CD4-positive, alpha-beta T cell treated with Interleukin-10 for 1 hour (primary cell): ENCODE measurements at regions not wholly inside any gene's neighbourhood (a gene's known extent, or its start where the extent isn't known, plus 50 kb on each side); places are given as distances from the start of the nearest gene placed in this dataset.
"Not testable (repeated sequence)": the region's sequence is repeated elsewhere in the genome, so short reads cannot be mapped to it uniquely, and the experiment has no call there.

Experiments used
- DNase-seq: peaks from one replicate; pipeline ENCODE4 v3.0.0-alpha.2; 2020

DNA sequence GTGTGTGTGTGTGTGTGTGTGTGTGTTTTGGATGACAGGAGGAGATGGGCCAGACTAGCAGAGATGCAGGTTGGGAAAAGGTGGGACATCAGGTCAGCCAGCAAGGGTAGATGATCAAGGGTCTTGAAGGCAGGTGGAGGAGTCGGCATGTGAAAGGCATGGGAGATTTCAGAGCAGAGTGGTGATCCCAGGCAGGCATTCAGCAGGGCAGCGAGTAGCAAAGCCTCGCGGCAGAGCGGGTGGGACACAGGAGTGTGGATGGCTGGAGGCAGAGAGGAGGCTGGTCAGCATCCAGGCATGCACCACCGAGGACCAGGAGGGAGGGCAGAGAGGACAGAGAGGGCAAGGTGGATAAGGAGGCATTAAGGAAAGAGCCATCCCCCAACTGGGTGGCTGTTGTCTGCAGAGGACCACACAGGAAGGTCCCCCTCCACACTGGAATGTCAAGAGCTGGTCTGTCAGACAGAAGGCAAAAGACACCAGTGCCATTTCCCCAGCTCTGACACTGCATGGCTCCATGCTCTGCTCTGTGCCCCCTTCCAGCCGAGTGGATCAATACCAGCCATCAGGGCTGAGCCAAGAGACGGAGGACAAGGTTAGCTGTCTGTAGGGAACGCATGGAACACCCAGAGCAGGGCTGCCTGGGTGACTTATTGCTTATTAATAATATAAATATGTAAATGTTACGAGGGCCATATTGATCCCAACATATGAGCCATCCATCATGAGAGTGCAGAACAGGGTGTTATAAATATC is 74.8 kb upstream of the RPL38 start:
- DNase-seq: no peak

DNA sequence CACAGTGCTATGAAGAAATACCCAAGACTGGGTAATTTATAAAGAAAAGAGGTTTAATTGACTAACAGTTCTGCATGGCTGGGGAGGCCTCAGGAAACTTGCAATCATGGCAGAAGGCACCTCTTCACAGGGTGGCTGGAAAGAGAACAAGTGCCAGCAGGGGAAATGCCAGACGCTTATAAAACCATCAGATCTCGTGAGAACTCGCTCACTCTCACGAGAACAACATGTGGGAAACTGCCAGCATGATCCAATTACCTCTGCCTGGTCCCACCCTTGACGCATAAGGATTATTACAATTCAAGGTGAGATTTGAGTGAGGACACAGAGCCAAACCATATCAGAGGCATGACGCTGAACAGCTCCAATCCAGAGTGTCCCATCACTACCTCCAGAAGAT is 73.7 kb upstream of the RPL38 start:
- DNase-seq: not testable (repeated sequence)

DNA sequence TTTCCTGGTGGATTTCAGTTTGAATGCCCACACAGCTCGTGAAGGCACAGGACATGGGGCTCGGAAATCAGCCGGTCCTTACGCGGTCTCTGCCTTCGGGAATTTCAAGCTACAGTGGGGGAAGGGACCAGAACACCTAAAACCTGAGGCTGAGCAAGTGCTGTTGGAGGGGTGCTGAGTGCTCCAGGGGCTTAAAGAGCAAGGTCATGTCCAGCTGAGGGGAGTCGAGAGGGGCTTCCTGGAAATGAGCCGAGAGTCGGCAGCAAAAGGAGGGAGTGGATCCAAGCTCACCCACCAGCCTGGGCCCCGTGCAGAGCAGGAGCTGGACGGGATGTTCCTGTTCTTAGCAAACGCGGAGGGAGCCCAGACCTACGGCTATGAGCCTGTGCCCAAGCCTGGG is 73.2 kb upstream of the RPL38 start:
- DNase-seq: no peak

DNA sequence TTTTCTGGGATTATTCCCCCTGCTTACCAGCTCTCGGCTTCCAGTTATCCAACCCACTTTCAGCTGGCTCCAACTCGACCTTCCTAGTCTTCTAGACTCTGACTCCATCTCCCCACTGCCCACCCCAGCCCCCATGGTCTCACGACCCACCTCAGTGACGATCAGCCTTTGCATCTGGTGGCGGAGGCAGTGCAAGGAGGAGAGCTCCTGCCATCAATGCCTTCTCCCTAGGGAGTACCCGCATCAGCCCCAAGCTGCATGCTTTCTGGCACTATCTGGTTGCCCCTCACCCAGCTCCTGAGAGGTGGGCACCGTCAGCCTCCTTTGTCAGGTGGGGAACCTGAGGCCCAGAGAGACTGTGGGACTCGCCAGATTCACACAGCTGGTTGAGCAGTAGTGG is 72.6 kb upstream of the RPL38 start:
- no peak for DNase-seq

- DNase-seq: no peak
These were observed 71.1 kb upstream of the RPL38 start for GRCh38 chr17:74132354-74132753.

DNA sequence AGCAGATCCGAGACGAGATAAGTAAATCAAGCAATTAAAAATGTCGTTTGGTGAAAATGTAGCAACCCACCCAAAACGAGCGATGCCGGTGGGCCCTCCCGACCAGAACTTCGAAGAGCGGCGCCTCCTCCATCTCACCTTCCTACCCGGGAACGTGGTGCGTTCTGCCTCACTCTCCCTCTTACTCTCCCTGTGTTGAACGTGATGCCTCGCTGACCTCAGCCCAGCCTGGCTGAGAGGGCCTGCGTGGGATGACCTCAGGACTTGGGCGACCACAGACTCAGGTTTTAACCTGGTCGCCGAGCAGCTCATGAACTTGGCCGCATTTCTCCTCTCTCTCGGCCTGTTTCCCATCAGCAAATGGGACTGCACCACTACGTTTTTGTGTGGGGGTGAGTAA is 69.7 kb upstream of the RPL38 start:
- no peak for DNase-seq

DNA sequence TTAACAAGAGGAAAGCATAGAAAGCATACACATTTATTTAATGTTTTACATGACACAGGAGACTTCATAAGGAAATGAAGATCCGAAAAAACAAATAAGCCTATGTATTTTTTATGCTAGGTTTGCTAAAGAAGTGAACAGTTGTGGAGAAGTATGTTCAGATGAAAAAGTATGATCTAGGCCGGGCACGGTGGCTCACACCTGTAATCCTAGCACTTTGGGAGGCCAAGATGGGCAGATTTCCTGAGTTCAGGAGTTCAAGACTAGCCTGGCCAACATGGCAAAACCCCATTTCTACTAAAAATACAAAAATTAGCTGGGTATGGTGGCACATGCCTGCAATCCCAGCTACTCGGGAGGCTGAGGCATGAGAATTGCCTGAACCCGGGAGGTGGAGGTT is 69.2 kb upstream of the RPL38 start:
- DNase-seq: not testable (repeated sequence)

GRCh38 chr17:74134991-74135390 is 68.5 kb upstream of the RPL38 start:
- no peak for DNase-seq

GRCh38 chr17:74135391-74136167 is 67.9 kb upstream of the RPL38 start:
- no peak for DNase-seq

DNA sequence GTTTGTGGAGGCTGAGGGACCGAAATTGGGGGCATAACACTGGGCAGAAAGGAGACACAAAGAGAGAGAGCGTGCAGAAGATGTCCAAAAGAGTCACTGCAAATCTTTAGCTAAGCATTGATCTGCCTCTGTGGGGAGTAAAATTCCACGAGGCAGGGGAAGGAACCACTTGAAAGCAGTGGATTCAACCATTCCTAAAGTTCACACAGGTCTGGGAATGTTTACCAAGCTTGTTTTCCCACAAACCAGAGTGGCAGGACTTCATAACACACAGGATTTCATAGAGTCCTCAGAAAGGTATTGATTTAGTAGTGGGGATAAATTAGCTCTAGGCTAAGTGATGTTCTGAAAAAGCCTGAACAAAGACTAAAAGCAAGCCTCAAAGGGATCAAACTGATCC is 66.1 kb upstream of the RPL38 start:
- DNase-seq: no peak

DNA sequence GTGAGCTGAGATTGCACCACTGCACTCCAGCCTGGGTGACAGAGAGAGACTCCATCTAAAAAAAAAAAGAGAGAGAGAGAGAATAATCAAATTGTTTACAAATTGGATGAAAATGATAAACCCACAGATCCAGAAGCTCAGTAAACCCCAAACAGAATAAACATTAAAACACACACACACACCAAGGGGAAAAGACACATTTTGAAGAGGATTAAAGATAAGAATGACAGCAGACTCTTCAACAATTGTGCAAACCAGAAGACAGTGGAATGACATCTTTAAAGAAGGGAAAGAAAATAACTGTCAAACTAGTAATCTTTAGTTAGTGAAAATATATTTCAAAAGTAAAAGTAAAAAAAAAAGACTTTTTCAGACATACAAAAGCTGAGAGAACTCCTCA is 64.4 kb upstream of the RPL38 start:
- DNase-seq: no peak

- DNase-seq: no peak
These were observed 63.2 kb upstream of the RPL38 start for GRCh38 chr17:74140282-74140681.

DNA sequence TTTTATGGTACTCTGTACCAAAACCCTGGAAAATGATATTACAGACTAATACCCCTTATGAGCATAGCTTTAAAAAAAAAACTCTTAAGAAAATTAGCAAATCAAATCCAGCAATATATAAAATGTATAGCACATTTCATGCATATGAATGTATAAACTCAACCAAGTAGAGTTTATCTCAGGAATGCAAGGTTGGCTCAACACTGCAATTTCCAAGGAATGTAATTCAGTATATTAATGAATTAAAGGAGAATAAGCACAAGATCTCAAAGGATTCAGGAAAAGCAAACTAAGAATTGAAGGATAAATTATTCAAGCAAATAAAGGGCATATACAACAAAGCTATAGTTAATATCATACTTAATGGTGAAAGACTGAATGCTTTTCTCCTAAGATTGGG is 61.9 kb upstream of the RPL38 start:
- DNase-seq: no peak

GRCh38 chr17:74143318-74143717 is 60.2 kb upstream of the RPL38 start:
- DNase-seq: not testable (repeated sequence)

DNA sequence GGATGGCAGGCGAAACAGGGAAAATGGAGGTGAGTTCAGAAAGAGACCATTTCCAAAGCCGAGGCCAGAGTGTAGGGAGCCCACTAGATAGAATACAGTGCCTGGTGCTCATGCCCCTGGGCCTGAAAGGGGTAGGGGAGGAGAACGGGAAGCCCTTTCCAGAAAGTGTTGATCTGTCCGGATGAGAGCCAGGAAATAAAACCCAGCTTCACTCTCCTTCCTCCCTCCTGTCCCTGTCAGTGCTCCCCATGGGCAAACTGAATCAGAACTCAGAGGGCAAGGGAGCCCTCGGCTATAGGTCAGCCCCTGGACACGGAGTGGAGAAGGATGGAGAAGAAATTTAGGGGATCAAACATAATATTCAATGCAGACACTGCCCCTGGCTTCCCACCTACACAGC is 57.7 kb upstream of the RPL38 start:
- no peak for DNase-seq

DNA sequence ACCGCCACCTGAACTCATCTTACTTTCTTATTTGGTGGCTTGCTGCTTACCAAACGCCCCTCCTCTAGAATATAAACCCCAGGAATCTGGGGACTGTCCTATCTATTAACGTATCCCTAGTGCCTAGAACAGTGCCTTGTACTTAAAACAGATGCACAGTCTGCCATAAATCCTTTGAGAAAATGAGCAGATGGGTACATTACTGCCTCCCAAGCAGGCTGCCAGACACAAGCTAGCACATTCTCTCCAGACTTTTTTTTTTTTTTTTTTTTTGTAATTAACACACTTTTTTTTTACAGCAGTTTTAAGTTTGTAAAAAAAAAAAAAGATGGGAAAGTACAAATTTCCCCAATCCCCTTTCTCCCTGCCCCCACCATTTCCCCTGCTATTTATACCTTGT is 57.3 kb upstream of the RPL38 start:
- DNase-seq: no peak

DNA sequence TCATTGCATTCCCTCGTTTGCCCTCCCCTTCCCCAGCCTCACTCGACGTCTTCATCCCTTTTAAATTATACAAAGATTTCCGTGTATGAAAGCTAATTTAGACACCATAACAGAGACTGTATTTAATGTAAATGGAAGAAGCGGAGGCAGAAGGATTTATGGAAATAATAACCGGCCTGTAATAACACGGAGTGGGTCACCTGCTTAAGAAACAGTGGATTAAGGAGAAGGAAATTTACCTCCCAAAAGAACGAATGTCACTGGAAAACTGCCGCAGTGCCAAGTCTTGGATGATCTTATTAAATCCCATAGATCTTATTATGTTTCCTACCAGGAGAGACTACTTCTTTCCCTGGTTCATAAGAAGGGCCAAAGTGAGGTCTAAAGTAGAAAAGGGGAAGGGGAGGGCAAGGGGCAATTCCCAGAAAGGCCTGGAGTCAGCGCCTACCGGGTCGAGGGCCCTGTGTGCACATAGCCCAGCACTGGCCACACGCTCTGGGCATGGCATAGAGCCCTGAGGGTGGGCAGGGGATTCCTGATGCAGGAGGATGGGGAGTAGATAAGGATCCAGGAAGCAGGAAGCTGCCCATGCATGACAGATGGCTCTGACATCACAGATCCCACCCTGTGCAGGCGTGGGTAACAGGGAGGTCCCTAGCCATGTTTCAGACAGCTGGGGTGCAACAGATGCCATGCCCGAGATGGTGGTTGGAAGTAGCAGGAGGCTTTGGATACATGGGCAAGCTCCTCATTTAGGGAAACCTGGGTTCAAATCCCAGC is 56.2 kb upstream of the RPL38 start:
- no peak for DNase-seq

DNA sequence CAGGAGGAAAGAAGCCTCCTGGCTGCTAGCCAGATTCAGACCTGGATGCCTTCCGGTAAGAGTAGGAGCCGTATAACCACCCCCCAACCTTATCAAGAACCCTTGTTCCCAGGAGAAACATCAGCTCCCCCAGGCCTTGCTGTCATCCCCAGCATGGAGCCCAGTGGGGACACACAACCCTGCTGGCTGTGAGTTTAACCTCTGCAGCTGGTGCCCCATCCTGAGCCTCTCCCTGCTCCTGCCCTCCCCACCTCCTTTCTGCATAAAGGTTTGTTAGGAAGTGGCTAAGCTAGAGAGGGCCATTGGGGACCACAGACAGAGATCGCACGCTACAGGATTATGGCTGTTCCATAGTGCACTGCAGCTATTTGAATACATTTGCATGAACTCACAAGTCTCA is 55.5 kb upstream of the RPL38 start:
- DNase-seq: no peak

DNA sequence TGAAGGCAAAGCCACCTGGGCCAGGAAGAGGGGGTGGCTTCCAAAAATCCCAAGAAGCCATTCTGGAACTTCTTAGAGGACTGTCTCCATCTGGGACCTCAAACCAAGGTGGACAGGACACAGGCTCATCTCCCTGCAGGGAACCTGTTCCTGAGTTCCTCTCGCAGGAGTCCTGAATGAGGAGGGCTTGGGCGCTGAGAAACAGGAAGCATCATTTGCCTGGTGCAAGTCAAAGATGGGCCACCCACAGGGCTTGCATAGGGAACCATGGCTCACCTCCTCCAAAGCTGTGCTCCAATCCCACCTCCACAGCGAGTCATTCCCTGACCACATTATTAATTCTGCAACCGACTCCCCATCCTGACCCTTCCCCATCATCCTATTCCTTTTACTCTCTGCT is 55.0 kb upstream of the RPL38 start:
- DNase-seq: no peak

DNA sequence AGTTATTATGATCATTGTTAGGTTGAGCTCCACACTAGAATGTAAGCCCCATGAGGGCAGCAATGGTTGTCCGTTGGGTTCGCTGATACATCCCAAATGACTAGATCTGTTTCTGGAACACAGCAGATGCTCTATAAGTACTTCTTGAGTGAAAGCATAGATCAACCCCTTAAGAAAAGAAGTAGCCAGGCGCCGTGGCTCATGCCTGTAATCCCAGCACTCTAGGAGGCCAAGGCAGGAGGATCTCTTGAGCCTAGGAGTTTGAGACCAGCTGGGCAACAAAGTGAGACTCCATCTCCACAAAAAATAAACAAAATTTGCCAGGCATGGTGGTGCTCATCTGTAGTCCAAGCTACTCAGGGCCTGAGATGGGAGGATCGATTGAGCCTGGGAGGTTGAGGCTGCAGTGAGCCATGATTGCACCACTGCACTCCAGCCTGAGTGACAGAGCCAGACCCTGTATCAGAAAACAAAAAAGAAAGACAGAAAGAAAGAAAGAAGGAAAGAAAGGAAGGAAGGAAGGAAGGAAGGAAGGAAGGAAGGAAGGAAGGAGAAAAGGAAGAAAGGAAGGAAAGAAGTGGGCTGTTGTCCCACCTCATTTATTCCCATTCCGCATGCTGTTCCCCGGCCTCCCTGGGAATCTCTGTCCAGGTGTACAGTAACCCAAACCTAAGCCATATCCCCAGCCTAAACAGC is 54.4 kb upstream of the RPL38 start:
- no peak for DNase-seq

DNA sequence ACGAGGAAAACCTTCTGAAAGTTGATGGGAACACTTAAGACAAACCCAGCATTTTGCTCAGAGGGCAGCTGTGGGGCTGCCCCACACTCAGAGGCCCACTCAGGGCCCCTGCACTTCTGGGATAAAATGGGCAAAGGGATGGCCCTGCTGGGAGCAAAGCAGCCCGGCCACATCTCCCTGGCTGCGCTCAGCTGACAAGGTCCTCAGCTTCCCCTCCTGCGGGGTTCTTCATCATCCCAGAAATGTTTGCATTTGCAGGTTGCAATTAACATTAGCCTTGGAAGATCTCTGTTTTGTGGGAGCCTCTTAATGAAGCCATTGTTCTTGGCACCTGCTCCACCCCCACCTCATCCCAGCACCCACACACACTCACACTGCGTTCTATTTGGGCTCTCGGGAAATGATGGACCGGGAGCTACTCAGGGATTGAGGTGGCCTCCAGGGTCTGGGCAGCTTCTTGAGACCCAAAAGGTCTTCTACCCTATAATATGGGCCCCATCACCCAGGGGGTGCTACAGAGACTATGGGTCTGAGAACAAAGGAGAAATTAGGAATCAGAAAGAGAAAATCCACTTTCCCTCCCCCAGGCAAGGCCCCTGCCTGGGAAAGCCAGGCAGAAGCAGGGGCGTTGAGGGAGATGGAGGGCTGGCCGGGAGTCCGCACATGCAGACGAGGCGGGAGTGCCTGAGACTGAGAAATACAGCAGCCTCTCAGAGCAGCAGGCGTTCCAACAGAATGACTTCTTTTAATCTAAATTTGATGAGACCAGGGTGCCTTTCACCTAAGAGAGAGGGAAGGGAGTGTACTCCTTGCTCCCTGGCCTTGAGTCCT is 53.7 kb upstream of the RPL38 start:
- DNase-seq: no peak

DNA sequence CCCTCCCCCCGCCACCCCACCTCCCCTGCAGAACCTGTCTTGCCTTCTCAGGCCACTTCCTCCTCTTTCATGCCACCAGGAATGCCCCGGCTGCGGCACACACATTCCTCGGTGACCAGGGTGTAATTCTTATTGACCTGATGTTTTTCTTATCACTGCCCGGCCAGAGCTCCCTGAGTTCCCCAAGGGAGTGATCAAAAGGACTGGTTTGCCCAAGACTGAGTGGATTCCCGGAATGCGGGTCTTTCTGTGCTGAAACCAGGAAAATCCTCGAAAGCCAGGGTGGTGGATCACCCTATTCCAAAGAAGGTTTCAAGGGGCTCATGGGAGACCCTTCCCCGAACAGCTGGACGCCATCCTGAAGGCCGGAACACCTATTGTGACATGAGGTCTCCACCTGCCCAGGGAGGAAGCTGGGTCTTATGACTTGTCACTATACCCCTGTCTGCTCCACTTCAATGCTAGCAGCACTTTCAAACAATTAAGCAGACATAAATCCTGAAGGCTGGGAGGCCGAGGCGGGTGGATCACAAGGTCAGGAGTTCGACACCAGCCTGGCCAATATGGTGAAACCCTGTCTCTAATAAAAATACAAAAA is 53.0 kb upstream of the RPL38 start:
- DNase-seq: no peak
